ENCODE measurements at regions not wholly inside any gene's neighbourhood (a gene's known extent, or its start where the extent isn't known, plus 50 kb on each side); places are given as distances from the start of the nearest gene placed in this dataset.
"Not testable (repeated sequence)": the region's sequence is repeated elsewhere in the genome, so short reads cannot be mapped to it uniquely, and the experiment has no call there.

DNA sequence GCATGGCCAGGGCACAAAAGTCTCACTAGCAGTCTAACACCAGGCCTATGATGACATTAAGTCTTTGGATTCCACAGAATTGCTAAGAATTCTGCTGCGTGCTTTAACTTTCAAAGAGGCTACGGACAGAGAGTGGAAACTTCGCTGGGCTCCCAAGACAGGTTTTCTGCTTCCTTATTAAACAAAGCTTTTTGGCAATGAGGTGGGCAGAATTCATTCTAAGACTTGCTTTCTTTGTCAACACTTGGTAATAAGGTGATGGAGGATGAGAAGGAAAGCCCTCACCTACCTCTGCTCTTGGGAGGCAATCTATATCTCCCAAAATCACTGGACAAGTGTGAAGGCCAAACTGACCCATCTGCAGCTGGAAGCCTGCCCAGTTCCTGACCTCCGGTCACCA lies 231.9 kb downstream of the ATPSCKMT start:
- no peaks in the 10 kb centered on the region for H3K27me3 Mint-ChIP-seq (ENCODE audit: low read depth)
- DNase-seq = no peak
- no peak overlapping the region for H3K4me3 Mint-ChIP-seq
- H3K36me3 Mint-ChIP-seq (ENCODE audit: insufficient read depth in 2 of 2) = no peaks in the 10 kb centered on the region
- ATAC-seq (replicated peaks in 1 of 2) = no peak
- H3K9me3 Mint-ChIP-seq = peaks cover 4 to 14% of the 10 kb centered on the region in 2 donors
- H3K27ac Mint-ChIP-seq = no peak overlapping the region
- H3K4me1 Mint-ChIP-seq (ENCODE audit: low read depth) = no peaks in the 10 kb centered on the region

DNA sequence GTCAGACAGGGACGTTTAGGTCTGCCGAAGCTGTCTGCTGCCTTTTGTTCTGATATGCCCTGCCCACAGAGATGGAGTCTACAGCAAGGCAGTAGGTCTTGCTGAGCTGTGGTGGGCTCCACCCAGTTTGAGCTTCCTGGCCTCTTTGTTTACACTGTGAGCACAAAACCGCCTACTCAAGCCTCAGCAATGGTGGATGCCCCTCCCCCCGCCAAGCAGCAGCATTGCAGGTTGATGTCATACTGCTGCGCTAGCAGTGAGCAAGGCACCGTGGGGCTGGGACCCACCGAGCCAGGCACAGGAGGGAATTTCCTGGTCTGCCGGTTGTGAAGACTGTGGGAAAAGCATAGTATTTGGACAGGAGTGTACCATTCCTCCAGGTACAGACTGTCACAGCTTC lies 233.1 kb downstream of the ATPSCKMT start:
- H3K4me1 Mint-ChIP-seq (ENCODE audit: low read depth); DNase-seq; H3K4me3 Mint-ChIP-seq; H3K36me3 Mint-ChIP-seq (ENCODE audit: insufficient read depth in 2 of 2); ATAC-seq (replicated peaks in 1 of 2); H3K27ac Mint-ChIP-seq; H3K27me3 Mint-ChIP-seq (ENCODE audit: low read depth): not testable (repeated sequence)
- peaks cover 3 to 13% of the 10 kb centered on the region in 2 donors for H3K9me3 Mint-ChIP-seq

GRCh38 chr5:10015681-10016080 lies 234.0 kb downstream of the ATPSCKMT start:
- H3K4me3 Mint-ChIP-seq; H3K4me1 Mint-ChIP-seq (ENCODE audit: low read depth); DNase-seq; ATAC-seq (replicated peaks in 1 of 2); H3K27ac Mint-ChIP-seq; H3K36me3 Mint-ChIP-seq (ENCODE audit: insufficient read depth in 2 of 2); H3K27me3 Mint-ChIP-seq (ENCODE audit: low read depth): not testable (repeated sequence)
- peaks cover 0 to 11% of the 10 kb centered on the region in 2 donors for H3K9me3 Mint-ChIP-seq

- H3K4me3 Mint-ChIP-seq = no peak overlapping the region
Observed at GRCh38 chr5:10009802-10010201, 239.9 kb downstream of the ATPSCKMT start.

DNA sequence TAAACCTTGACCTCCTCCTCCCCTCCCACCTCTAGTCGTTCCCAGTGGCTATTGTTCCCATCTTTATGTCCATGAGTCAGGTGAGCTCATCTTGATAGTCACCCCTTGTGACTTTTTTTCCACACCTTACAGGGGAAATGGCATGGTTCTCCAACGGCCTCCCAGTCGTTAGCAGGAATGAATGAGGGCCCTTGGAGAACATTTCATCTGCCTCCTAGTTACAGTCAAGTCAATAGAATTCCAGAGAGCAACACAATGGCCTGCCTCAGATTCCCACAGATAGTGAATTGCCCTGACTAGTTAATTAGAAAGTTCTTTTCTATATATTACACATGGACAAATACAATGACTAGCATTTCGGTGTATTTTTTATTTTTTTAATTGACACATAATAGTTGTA lies 262.6 kb downstream of the ATPSCKMT start:
- DNase-seq (no peak), ATAC-seq (replicated peaks in 1 of 2) (no peak)
- H3K36me3 Mint-ChIP-seq (ENCODE audit: insufficient read depth in 2 of 2) = no peaks in the 10 kb centered on the region
- H3K4me3 Mint-ChIP-seq = no peak overlapping the region
- H3K27me3 Mint-ChIP-seq (ENCODE audit: low read depth) = no peaks in the 10 kb centered on the region
- no peaks in the 10 kb centered on the region for H3K4me1 Mint-ChIP-seq (ENCODE audit: low read depth)
- peaks cover 0 to 12% of the 10 kb centered on the region in 2 donors for H3K9me3 Mint-ChIP-seq
- no peak overlapping the region for H3K27ac Mint-ChIP-seq

More at GRCh38 chr5:10009802-10010201, 239.9 kb downstream of the ATPSCKMT start:
- no peaks in the 10 kb centered on the region for H3K36me3 Mint-ChIP-seq (ENCODE audit: insufficient read depth in 2 of 2)
- peaks cover 0 to 10% of the 10 kb centered on the region in 2 donors for H3K9me3 Mint-ChIP-seq
- H3K27me3 Mint-ChIP-seq (ENCODE audit: low read depth) = no peaks in the 10 kb centered on the region
- no peak overlapping the region for H3K27ac Mint-ChIP-seq
- no peak for DNase-seq
- no peaks in the 10 kb centered on the region for H3K4me1 Mint-ChIP-seq (ENCODE audit: low read depth)
- no peak for ATAC-seq (replicated peaks in 1 of 2)

DNA sequence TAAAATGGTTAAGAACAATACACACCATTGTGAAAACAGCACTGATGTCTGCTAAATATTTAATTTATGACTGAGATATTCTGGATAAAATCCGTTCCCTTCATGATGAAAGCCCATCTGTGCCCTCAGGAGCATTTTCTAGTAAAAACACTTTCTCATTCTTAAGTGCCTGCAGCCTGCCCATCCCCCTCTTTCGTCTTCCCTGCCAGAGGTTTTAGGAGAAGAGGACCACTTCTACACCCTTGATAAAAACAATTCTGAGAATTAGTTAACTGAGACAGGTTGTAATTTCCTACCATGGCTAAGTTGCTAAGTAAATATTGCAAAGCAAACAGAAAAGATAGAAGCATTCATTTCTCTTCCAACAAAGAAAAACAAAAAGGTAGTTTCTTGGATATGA lies 272.6 kb downstream of the ATPSCKMT start:
- peaks cover 0 to 4% of the 10 kb centered on the region in 2 donors for H3K9me3 Mint-ChIP-seq
- DNase-seq = no peak
- no peak overlapping the region for H3K4me3 Mint-ChIP-seq
- ATAC-seq (replicated peaks in 1 of 2) = no peak
- no peak overlapping the region for H3K27ac Mint-ChIP-seq
- H3K27me3 Mint-ChIP-seq (ENCODE audit: low read depth) = no peaks in the 10 kb centered on the region
- H3K36me3 Mint-ChIP-seq (ENCODE audit: insufficient read depth in 2 of 2) = no peaks in the 10 kb centered on the region
- H3K4me1 Mint-ChIP-seq (ENCODE audit: low read depth) = no peaks in the 10 kb centered on the region

- Mint-ChIP-seq H3K27me3 (ENCODE audit: low read depth) (no peaks in the 10 kb centered on the region), H3K4me1 (ENCODE audit: low read depth) (no peaks in the 10 kb centered on the region), H3K27ac (no peak overlapping the region), H3K4me3 (no peak overlapping the region), H3K9me3 (peaks cover 0 to 4% of the 10 kb centered on the region in 2 donors), H3K36me3 (ENCODE audit: insufficient read depth in 2 of 2) (no peaks in the 10 kb centered on the region)
- ATAC-seq (replicated peaks in 1 of 2) (no peak), DNase-seq (no peak)
Observed at GRCh38 chr5:9976621-9977020, 273.1 kb downstream of the ATPSCKMT start.

GRCh38 chr5:9972059-9972458 lies 277.6 kb downstream of the ATPSCKMT start:
- Mint-ChIP-seq H3K27ac (no peak overlapping the region), H3K4me1 (ENCODE audit: low read depth) (no peaks in the 10 kb centered on the region), H3K9me3 (peaks cover 2 to 7% of the 10 kb centered on the region in 2 donors), H3K27me3 (ENCODE audit: low read depth) (no peaks in the 10 kb centered on the region), H3K4me3 (no peak overlapping the region), H3K36me3 (ENCODE audit: insufficient read depth in 2 of 2) (no peaks in the 10 kb centered on the region)
- DNase-seq (no peak), ATAC-seq (replicated peaks in 1 of 2) (no peak)

GRCh38 chr5:9971301-9971700 lies 278.4 kb downstream of the ATPSCKMT start:
- H3K27ac Mint-ChIP-seq = no peak overlapping the region
- H3K4me1 Mint-ChIP-seq (ENCODE audit: low read depth) = no peaks in the 10 kb centered on the region
- ATAC-seq (replicated peaks in 1 of 2) (no peak), DNase-seq (no peak)
- no peak overlapping the region for H3K4me3 Mint-ChIP-seq
- H3K9me3 Mint-ChIP-seq = peaks cover 2 to 7% of the 10 kb centered on the region in 2 donors
- H3K27me3 Mint-ChIP-seq (ENCODE audit: low read depth) = no peaks in the 10 kb centered on the region
- no peaks in the 10 kb centered on the region for H3K36me3 Mint-ChIP-seq (ENCODE audit: insufficient read depth in 2 of 2)

GRCh38 chr5:9958914-9959313 lies 290.8 kb downstream of the ATPSCKMT start:
- Mint-ChIP-seq H3K36me3 (ENCODE audit: insufficient read depth in 2 of 2) (no peaks in the 10 kb centered on the region), H3K27me3 (ENCODE audit: low read depth) (no peaks in the 10 kb centered on the region), H3K27ac (no peak overlapping the region), H3K4me3 (no peak overlapping the region), H3K9me3 (peaks cover 2 to 4% of the 10 kb centered on the region in 2 donors), H3K4me1 (ENCODE audit: low read depth) (no peaks in the 10 kb centered on the region)
- DNase-seq (no peak), ATAC-seq (replicated peaks in 1 of 2) (no peak)

DNA sequence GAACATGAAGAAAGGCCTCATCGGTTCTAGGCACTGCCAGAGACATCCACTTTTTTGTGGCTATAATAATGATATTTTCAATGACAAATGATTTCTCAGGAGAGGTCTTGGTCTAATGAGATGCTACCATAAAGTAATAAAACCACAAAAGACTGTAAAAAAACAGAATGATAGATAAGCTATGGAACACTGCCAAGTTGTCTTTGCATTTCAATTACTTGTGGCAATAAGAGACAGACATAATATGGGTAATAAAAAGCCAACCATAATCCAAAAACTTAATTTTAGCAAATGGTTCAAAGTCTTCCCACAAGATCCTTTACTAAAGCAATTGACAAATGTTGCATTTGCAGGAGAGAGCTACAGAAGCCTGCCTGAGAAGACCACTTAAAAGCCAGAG lies 292.5 kb downstream of the ATPSCKMT start:
- peaks cover 2 to 7% of the 10 kb centered on the region in 2 donors for H3K9me3 Mint-ChIP-seq
- no peak overlapping the region for H3K4me3 Mint-ChIP-seq
- no peaks in the 10 kb centered on the region for H3K36me3 Mint-ChIP-seq (ENCODE audit: insufficient read depth in 2 of 2)
- DNase-seq = no peak
- no peaks in the 10 kb centered on the region for H3K4me1 Mint-ChIP-seq (ENCODE audit: low read depth)
- H3K27me3 Mint-ChIP-seq (ENCODE audit: low read depth) = no peaks in the 10 kb centered on the region
- no peak overlapping the region for H3K27ac Mint-ChIP-seq
- no peak for ATAC-seq (replicated peaks in 1 of 2)

DNA sequence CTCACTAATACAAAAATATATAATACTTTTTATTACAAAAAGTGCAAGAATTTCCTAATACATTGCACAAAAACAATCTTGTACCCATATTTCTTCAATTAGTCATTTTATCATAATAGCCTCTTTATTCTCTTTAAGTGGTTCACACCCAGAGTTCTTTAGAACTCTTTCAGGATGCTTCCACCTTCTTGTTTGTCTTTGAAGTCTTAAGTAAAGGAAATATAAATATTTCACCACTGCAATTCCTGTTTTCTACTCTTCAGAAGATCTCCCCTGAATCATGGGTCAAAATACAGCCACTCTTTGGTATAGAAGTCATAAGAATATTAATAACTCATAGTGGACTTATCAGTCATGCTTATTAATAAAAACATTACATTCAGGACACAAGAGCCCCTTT lies 293.0 kb downstream of the ATPSCKMT start:
- Mint-ChIP-seq H3K27me3 (ENCODE audit: low read depth) (no peaks in the 10 kb centered on the region), H3K4me1 (ENCODE audit: low read depth) (no peaks in the 10 kb centered on the region), H3K36me3 (ENCODE audit: insufficient read depth in 2 of 2) (no peaks in the 10 kb centered on the region), H3K9me3 (peaks cover 2 to 7% of the 10 kb centered on the region in 2 donors), H3K27ac (no peak overlapping the region), H3K4me3 (no peak overlapping the region)
- no peak for DNase-seq
- ATAC-seq (replicated peaks in 1 of 2) = no peak

- no peak for ATAC-seq (replicated peaks in 1 of 2)
- Mint-ChIP-seq H3K9me3 (peaks cover 2 to 7% of the 10 kb centered on the region in 2 donors), H3K36me3 (ENCODE audit: insufficient read depth in 2 of 2) (no peaks in the 10 kb centered on the region), H3K27me3 (ENCODE audit: low read depth) (no peaks in the 10 kb centered on the region), H3K27ac (no peak overlapping the region), H3K4me3 (no peak overlapping the region), H3K4me1 (ENCODE audit: low read depth) (no peaks in the 10 kb centered on the region)
- DNase-seq = no peak
Observed at GRCh38 chr5:9955586-9955985, 294.1 kb downstream of the ATPSCKMT start.

DNA sequence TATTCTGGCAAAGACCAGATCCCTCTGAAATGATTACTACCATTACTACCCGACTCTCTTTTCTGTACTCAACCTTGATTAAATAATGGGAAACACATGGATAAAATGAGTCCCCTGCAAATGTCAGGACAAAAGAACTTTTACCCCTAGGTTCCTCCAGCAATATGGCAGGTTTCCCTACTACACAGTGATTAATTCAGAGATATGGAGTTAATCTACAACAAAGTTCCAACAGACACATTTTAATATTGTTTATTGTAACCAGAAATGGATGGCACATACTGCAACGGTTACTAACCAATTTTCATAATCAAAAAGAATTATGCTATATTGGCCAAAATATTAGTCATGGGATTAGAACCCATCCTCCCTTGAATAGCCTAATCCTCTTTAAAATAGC lies 294.8 kb downstream of the ATPSCKMT start:
- H3K9me3 Mint-ChIP-seq = peaks cover 0 to 7% of the 10 kb centered on the region in 2 donors
- no peaks in the 10 kb centered on the region for H3K27me3 Mint-ChIP-seq (ENCODE audit: low read depth)
- H3K27ac Mint-ChIP-seq = no peak overlapping the region
- no peak for ATAC-seq (replicated peaks in 1 of 2)
- H3K4me3 Mint-ChIP-seq = no peak overlapping the region
- H3K4me1 Mint-ChIP-seq (ENCODE audit: low read depth) = no peaks in the 10 kb centered on the region
- no peaks in the 10 kb centered on the region for H3K36me3 Mint-ChIP-seq (ENCODE audit: insufficient read depth in 2 of 2)
- no peak for DNase-seq

Measured in activated T-cell treated with anti-CD3 and anti-CD28 coated beads, Interleukin-2, amount 50 U/mL, for 72 hours (primary cell).